ENCODE measurements at regions not wholly inside any gene's neighbourhood (a gene's known extent, or its start where the extent isn't known, plus 50 kb on each side); places are given as distances from the start of the nearest gene placed in this dataset.

DNA sequence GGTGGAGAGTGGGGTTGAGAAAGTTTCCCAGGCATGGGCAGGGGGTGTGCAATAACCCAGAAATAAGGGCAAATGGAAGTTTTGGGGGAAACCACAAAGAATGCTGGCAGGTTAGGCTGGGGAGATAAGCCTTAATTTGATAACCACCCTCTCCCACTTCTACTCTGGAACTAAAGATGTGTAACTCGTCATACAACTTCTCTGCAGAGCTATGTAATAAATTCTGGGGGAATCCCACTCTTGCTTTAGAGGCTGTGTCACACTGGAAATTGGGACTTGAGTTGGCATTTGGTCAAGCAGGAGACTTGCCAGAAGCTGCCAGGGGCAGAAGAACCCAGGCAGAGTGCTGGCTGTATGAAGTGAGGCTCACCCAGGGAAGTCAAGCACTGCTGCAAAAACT, 170.9 kb upstream of the CPEB2 start:
- no peak for DNase-seq

DNA sequence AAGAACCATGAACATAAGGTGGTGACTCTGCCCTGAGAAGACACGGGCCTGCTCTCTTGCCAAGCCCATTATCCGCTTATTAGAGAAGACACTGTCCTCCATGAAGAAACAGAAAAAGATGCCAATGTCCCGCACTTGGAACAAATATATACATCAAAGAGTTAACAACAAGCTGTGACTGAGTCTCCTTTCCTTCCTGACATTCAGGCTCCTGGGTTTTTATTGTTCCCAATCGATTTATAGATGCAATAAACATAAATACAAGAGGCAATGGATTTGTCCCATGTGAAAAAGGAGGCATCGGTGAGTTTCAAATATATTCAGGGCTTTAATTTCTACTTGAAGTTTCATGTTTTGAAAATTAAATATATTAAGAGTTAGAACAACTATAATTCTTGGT, 169.2 kb upstream of the CPEB2 start:
- no peak for DNase-seq

DNA sequence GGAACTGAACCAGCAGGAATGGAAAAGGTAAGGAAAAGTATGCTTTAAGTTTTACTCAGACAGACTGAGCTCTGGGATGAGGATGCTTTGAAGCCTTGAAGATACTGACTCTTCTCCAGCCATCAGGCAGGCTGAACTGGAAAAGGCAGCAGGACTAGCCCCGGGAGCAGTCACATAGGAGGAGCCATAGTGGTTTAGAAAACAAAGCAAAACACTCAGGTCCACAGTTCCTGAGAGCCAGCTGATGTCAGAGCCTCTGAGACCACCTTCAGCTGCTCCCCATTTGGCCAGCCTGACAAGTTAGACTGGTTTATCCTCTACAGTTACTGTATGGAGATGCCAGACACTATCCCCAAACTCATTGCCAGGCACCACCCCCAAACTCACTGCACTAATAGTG, 167.9 kb upstream of the CPEB2 start:
- DNase-seq, result no peak

DNA sequence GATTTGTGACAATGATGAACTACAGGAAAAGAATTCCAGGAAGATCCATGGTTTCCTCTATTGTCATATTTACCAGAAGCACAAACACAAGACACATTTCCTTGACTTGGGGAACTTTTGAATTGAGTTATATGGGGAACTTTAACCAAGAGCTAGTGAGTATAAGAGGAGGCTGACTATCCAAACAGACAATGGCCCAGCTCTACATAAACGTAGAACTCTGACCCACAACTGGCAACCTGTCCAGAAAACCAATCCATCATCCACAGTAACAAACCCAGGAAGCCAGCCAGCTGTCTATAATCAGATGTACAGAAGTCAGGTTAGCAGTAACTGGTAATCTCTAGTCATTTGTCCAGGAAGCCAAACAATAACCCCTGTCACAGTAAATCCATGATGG, 167.0 kb upstream of the CPEB2 start:
- no peak for DNase-seq

DNA sequence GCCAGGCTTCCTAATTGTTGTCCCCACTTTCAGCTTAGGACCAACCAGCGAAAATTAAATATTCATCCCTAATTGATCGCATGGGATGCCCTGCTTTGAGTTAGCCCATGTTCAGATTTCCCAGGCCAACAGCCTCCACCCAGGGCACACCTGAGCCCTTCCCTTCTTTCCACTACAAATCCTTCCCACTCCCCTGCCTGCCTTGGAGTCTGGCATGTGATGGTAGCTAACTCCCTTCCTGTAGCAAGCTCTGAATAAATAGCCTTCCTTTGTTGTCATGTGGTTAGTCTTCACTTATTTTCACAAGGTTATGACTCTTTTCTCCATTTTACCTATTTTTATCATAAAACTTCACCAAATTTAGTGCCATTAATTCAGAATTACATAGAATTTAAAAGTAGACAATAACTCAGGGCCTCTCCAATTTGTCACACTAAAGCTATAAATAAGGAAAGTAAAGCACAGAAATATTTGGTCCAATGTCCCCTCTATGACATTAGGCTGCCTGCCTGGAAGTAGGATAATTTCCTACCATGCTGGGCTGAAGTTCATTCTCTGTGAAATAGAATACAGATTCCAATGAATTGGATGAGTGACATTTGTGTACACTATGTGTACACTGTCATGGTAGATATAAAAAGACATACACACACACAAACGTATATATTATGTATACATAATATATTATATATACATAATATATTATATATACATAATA, 166.4 kb upstream of the CPEB2 start:
- DNase-seq, result no peak

DNA sequence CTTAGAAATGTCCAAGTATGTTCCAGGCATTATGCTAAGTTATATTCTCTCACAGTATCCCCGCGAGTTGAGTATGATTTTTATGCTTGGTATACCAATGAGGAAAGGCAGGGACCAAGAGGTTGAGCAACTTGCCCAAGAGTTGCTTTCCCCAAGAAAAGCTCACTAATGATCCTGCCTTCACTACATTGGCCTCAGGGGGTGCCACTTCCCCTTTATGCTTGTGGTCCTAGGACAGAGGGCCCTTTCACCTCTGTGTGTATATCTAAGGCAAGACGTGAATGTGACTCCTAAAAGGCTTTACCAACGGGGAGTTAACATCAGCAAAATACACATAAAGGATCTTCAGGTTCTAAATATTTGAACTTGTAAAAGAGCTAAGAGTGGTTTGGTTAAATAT, 164.4 kb upstream of the CPEB2 start:
- DNase-seq, result no peak

DNA sequence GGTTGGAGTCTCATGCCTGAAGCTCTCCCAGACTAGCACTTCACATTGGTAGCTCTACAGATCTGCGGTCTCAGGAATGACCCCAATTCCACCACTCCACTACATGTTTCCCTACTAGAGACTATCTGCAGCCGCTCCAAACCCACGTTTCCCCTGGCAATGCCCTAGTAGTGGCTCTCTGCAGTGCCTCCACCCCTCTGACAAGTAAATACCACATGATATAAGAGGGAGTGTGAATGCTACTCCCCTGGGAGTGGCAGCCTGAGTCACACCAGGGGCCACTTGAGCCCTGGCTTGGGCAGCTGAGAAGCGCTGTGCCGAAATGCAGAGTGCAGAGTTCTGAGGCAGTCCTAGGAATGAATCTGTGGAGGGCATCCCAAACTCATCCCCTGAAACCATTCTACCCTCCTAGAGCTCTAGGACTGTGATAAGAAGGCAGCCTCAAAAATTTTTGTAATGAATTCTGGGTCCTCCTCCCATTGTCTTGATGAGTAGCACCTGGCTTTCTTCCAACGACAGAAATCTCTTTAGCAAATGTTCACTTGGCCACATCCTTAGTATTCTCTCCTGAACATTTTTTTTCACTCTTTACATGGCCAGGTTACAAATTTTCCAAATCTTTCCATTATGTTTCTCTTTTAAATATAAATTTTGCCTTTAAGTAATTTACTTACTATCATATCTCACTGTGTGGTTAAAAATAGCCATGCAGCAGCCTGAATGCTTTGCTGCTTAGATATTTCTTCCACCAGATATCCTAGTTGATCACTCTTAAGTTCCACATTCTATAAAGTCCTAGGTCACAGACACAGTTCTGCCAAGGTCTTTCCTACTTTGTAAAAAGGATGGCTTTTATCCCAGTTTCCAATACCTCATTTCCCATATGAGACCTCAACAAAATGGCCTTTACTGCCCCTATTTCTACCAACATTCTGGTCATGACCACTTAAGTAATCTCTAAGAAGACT, 160.2 kb upstream of the CPEB2 start:
- peak; percentile 12 for DNase-seq

DNA sequence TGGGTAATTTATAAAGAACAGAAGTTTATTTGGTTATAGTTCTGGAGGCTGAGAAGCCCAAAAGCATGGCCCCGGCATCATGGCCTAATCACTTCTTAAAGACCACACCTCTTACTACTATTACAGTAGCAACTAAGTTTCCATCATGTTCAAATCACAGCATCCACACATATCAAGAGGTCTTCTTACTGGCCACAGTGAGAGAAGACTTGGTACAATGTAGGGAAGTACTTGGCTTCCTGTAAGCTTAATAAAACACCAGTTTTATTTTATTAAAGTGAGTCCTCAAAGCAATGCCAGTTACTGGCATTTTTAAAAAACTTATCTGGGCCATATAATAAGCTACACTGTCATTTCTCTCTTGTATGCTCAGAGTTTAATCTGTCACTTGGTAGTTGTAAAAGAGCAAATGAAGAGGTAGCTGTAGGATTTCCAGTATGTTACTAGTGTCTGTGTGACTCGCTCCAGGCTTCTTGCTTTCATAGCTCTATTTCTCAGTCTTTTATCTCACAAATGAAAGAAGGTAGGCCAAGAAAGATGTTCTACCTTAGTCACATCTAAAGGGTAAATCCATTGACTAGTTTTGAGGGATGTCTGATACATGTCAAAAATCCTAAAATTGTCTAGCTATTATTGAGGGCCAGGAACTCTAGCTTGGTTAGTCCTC, 159.2 kb upstream of the CPEB2 start:
- DNase-seq, result no peak

DNA sequence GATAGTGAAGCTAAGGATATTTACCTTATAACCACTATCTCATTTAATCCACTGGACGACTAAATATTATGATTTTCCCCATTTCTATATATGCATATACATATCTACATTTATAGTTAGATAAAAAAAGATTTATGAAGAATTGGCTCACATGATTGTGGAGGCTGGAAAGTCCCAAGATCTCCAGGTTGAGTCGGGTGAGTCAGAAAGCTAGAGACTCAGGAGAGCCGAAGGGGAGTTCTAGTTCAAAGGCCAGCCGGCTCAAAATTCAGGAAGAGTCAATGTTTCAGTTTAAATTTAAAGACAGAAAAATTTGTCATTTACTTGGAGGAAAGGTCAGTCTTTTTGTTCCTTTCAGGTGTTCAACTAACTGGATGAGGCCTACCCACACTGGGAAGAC, 158.2 kb upstream of the CPEB2 start:
- no peak for DNase-seq

DNA sequence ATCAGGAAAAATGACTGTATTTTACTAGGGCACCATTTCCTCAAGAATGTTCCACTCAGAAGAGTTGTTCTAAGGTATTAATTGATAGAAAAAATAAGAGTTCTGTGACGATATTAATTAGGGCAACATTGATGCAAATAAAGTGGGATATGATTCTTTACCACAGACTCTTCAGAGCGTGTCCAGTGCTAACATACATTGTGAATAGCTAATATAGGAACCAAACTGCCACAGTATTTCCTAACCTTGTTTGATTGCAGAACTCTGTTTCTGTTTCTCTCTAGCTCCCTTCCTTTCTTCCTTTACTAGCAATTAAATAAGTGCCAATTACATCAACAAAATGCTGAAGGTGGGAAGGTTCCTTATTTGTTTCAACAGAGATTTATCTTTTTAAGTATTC, 154.1 kb upstream of the CPEB2 start:
- DNase-seq, result no peak

DNA sequence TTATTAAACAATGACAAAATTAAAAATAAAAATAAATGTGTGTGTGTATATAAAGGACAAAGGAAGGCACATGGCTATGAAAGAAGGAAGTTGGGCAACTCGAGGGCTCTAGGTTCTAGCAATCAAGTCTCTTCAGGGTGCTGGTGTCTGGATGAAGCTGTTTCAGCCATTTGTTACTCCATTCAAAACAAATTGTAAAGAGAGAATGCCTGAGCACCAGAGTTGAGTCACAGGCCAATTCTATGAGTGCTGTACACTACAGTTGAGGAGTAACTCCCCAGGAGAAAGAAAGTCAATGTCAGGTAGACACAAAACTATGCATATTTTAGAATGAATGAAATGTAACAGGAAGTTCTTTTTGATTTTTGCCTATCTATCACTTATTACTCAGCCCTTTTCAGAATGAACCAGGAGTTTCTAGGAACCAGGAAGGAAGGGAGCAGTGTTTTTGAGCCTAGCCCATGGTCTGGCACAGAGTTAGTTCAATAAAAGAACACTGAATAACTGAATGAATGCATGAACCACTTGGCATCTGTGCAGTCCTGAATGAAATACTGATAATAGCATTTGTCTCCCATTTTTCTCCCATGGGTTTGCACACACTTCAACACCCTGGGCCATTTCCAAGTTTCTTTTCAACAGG, 151.7 kb upstream of the CPEB2 start:
- DNase-seq, result no peak

DNA sequence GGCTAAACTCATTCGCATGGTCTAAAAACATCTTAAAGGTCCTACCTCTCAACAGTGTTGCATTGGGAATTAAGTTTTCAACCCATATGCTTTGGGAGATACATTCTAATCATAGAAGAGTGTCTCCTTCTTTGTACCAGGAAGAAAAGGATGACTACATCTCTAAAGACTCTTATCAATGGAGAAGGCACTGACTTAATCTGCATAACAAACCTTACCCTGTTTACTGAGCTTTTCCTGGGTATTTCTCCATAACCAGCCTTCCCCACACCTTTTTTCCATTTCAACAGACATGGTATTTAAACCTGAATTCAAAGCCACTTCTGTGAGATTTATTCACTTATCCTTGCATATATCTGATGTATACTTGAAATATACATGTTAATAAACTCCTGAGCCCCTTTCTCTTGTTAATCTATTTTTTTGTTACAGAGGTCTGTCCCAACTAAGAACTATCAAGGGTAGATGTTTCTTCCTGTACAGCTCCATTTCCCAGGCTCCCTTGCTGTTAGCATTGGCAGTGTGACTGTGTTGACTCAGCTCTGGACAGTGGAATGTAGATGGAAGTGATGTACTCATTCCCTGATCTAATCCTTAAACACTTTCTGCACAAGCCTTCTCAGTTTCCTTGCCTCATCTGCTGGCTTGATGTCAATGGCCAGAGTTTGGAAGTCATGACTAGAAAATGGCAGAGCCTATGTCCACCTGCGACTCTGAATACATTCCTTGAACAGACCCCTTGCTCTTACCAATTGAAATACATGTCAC, 148.9 kb upstream of the CPEB2 start:
- peak; percentile 89 for DNase-seq

DNA sequence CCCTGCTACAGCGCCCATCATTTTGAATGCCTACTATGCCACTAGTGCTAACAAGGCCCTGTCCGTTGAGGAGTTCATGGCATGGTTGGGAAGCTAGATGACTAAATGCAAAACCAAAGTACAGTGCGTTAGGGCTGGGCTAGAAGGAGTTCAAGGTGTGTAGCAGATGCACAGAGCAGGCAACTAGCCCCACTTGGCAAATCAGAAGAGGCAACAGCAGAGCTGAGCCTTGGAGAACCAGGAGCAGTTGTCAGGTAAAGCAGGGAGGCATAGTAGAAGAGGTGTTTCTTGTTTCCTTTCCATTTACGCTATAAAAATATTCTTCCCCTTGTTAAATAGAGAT, 146.6 kb upstream of the CPEB2 start:
- no peak for DNase-seq

DNA sequence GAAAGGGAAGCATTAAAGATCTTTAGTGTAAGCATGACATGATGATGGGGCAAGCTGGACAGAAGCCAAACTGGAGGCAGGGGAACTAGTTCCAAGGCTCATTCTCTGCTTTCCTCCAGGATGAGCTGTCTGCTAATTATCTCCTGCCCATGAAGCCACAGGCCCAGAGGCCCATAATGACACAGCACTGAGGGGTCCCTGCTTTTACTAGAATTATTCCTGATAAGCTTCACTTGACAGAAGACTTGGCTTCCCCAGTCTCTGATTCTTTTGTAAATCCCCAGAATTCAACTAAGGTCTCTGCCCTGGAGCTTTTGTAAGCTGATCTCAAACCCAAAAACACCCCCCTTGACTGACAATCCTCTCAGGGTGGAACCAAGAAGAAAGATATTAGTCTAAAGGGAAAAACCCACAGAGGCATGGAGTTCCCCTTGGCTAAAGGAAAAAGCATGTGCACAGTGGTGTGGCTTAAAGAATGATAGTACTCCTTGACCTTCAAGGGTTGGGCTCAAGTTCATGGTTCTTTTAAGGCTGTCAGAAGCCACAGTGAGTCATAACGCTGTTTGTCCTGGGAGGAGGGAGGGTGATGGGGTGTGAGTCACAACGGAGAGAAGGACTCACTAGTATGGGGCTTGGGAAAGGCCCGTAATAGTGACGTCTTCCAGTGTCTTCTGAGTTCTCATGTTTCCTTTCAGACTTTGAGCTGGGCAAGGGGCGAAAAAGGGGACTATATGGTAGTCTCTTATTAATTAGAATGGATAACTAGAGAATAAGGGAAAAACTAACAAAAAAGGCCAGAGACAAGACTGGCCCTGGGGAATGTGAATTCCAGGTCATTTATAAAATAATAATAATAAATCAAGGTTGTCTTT, 146.0 kb upstream of the CPEB2 start:
- peak; percentile 97 for DNase-seq

DNA sequence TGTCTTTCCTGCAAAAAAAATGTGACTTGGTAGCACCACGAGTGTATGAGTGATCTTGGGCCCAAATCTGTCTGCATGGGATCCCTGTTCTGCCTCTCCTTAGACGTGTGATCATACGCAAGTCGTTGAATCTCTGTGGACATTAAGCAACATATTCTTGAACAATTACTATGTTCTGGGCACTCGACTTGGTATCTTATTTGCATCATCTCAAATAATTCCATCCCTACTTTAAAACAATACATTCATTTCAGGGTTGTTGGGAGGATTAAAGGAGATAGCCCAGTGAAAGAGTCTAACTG, 145.4 kb upstream of the CPEB2 start:
- no peak for DNase-seq

DNA sequence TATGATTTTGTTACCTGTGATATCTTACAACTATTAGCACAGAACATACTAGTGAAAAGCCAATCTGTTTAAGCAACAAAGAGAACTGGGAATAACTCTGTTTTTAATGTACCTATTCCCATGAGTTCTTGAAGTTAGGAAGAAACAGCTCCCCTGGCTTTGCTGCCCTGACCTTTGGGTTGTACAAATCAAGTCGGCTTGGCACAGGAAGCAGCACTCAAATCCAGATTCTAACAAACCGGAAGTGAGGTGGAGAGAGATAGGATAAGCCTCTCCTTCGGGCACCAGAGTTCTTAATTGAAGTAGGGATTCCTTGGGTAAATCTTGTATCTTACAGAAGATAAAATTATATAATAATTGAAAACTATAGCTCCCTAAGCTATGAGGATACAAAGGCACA, 144.8 kb upstream of the CPEB2 start:
- no peak for DNase-seq

DNA sequence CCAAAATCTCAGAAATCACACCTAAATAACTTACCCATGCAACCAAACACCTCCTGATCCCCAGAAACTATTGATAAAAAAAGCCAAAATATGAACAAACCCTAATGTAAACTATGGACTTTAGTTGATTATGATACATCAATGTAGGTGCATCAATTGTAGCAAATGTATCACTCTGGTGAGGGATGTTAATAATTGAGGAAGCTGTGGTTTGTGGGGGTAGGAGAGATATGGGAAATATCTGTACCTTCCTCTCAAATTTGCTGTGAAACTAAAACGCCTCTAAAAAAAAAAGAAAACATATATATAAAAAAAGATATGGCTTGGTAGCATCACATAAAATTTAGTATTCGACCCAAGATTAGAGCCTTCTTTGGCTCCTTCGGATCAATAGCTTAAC, 144.3 kb upstream of the CPEB2 start:
- DNase-seq, result no peak

DNA sequence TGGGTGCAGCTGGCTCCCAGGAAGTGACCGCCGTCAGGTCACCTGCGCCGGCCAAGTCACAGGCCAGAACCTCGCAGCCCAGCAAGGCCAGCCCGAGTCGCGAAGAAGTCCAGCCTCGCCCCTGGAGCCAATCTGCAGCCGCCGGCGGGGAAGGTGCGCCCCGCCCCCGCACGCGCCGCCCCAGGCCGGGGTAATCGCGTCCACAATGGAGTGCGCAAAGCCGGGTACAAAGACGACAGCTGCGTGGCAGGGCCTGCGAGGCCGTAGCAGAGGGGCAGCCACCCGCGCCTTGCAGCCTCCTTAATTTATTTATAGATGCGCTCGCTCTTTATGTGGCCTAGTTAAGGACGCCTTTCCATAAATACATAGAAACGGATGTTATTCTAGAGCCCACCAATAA, 139.4 kb upstream of the CPEB2 start:
- no peak for DNase-seq

DNA sequence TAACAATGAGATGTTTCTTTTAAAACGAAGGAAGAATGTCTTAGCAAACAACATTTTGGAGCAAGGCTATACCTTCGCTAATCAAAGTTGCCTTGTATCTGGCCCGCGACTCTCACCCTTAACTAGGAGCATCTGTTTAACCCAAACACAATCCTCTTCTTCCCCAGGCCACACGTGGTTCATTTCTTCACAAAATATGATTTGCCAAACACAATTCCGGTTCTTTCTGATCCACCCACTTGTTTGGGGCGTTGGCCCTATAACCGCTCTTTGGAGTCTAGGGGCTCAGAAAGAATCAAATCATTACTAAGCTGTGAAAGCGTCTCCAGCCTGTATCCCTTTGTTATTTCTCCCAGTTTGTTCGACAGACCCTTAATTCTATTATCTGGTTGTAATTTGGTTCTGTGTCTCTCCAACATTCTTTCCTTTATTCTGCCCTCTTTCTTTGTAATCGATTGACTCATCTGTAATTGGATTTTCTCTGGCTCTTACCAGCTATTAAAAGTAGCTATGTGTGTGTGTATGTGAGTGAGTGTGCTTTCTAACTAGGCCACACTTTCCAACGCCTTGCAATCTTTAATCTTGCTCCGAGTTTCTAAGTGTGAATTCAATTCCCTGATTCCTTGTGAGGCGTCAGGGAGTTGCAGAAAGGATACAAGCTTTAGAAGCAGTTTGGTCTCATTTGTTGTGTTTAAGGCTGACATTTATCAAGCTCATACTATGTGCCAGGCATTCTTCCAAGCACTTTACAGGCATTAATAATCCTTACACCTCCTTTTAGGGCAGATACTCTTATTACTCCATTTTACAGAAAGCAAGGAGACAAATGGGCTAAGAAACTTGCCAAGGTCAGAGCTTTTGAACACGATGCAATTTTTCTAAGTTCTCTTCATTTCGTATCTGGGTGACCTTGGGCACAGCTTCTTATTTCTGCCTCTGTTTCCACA, 138.6 kb upstream of the CPEB2 start:
- no peak for DNase-seq

DNA sequence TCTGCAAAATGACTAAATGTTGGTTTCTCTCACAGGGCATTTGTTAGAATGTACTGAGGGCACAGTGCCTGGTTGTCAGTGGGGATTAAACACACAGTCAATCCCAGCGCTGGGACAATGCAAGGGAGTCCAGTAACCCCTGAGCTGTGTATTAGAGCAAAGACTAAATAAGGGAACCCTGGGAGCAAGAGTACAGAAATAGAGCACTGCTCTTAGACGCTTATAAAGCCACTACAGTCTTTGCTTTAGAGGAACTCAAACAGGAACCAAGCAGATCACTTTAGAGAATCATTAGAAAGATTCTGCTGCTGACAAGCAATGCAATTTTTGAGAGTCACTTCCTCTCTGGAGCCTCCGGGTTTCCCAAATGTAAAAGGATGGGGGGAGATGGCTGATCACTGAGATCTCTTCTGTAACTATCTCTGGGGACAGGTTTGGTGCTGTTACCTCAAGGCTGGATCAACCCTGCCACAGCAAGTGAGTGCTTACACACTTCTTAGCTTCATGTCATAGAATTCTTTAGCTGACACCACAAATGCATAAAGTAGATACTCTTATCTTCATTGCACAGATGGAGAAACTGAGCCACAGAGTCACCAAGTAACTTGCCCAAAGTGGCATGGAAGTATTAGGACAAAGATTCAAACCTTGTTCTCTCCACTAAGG, 137.8 kb upstream of the CPEB2 start:
- DNase-seq, result no peak
